ENCODE measurements at regions not wholly inside any gene's neighbourhood (a gene's known extent, or its start where the extent isn't known, plus 50 kb on each side); places are given as distances from the start of the nearest gene placed in this dataset.

- no peak for TF ChIP-seq CTCF (conservative IDR thresholded peaks at IDR 0.05)
- H3K9me3 Mint-ChIP-seq, result no peaks in the 10 kb centered on the region
- no peak for DNase-seq (ENCODE audit: low read depth, low spot score)
- no peak overlapping the region for H3K27ac Mint-ChIP-seq (ENCODE audit: unreplicated experiment)
- no peaks in the 10 kb centered on the region for H3K4me1 Mint-ChIP-seq
- no peaks in the 10 kb centered on the region for H3K27me3 Mint-ChIP-seq (ENCODE audit: low read depth)
- no peaks in the 10 kb centered on the region for H3K36me3 Mint-ChIP-seq (ENCODE audit: low read depth)
- H3K4me3 Mint-ChIP-seq, result no peak overlapping the region
Measured at GRCh38 chr1:67482733-67483482, 52.7 kb upstream of the SERBP1 start.

- TF ChIP-seq CTCF (conservative IDR thresholded peaks at IDR 0.05), result no peak
- no peaks in the 10 kb centered on the region for H3K4me1 Mint-ChIP-seq
- no peak overlapping the region for H3K27ac Mint-ChIP-seq (ENCODE audit: unreplicated experiment)
- no peaks in the 10 kb centered on the region for H3K9me3 Mint-ChIP-seq
- no peaks in the 10 kb centered on the region for H3K27me3 Mint-ChIP-seq (ENCODE audit: low read depth)
- no peaks in the 10 kb centered on the region for H3K36me3 Mint-ChIP-seq (ENCODE audit: low read depth)
- DNase-seq (ENCODE audit: low read depth, low spot score), result no peak
- H3K4me3 Mint-ChIP-seq, result no peak overlapping the region
Measured at GRCh38 chr1:67484492-67484891, 54.3 kb upstream of the SERBP1 start.

GRCh38 chr1:67485046-67485811, 55.0 kb upstream of the SERBP1 start:
- DNase-seq (ENCODE audit: low read depth, low spot score), result no peak
- no peak for TF ChIP-seq CTCF (conservative IDR thresholded peaks at IDR 0.05)
- Mint-ChIP-seq H3K27ac (ENCODE audit: unreplicated experiment) (no peak overlapping the region), H3K27me3 (ENCODE audit: low read depth) (no peaks in the 10 kb centered on the region), H3K36me3 (ENCODE audit: low read depth) (no peaks in the 10 kb centered on the region), H3K4me3 (no peak overlapping the region), H3K9me3 (no peaks in the 10 kb centered on the region), H3K4me1 (no peaks in the 10 kb centered on the region)

GRCh38 chr1:67489643-67490042, 59.4 kb upstream of the SERBP1 start:
- Mint-ChIP-seq H3K36me3 (ENCODE audit: low read depth) (no peaks in the 10 kb centered on the region), H3K27ac (ENCODE audit: unreplicated experiment) (no peak overlapping the region), H3K4me1 (no peaks in the 10 kb centered on the region), H3K27me3 (ENCODE audit: low read depth) (no peaks in the 10 kb centered on the region), H3K4me3 (no peak overlapping the region), H3K9me3 (no peaks in the 10 kb centered on the region)
- TF ChIP-seq CTCF (conservative IDR thresholded peaks at IDR 0.05), result no peak
- no peak for DNase-seq (ENCODE audit: low read depth, low spot score)

- Mint-ChIP-seq H3K9me3 (no peaks in the 10 kb centered on the region), H3K4me1 (no peaks in the 10 kb centered on the region), H3K4me3 (no peak overlapping the region), H3K36me3 (ENCODE audit: low read depth) (no peaks in the 10 kb centered on the region), H3K27ac (ENCODE audit: unreplicated experiment) (no peak overlapping the region), H3K27me3 (ENCODE audit: low read depth) (no peaks in the 10 kb centered on the region)
- TF ChIP-seq CTCF (conservative IDR thresholded peaks at IDR 0.05), result no peak
- DNase-seq (ENCODE audit: low read depth, low spot score), result no peak
Measured at GRCh38 chr1:67491280-67491679, 61.1 kb upstream of the SERBP1 start.
